ENCODE measurements at regions not wholly inside any gene's neighbourhood (a gene's known extent, or its start where the extent isn't known, plus 50 kb on each side); places are given as distances from the start of the nearest gene placed in this dataset.
"Not testable (repeated sequence)": the region's sequence is repeated elsewhere in the genome, so short reads cannot be mapped to it uniquely, and the experiment has no call there.

DNA sequence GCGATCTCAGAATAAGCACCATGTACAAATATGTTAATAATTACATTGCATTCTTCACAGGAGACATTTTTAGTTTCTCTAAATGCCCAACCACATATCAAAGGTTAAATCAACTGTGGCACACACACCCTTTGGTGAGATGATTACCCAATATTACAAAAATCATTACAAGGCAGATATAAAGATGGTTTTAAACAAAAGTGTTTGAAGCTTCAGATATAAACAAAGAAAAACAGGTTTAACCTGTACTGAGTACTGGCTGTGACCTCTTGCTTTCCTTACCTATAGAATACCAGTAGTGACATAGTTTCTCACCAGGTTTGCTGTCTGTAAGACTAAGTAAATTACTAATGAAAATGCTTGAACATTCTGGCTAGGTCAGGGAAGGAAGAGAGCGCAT is 360.0 kb upstream of the IGFBP3 start:
- H4K20me1 ChIP-seq (ENCODE audit: insufficient read depth, low read length) = no peaks in the 10 kb centered on the region
- H3K27me3 ChIP-seq (ENCODE audit: insufficient read depth, low read length) = no peaks in the 10 kb centered on the region
- H2AFZ ChIP-seq (ENCODE audit: low read length) = no peak overlapping the region
- no peaks in the 10 kb centered on the region for H3K9me3 ChIP-seq (ENCODE audit: low read depth, low read length)
- TF ChIP-seq, protein P1, sequence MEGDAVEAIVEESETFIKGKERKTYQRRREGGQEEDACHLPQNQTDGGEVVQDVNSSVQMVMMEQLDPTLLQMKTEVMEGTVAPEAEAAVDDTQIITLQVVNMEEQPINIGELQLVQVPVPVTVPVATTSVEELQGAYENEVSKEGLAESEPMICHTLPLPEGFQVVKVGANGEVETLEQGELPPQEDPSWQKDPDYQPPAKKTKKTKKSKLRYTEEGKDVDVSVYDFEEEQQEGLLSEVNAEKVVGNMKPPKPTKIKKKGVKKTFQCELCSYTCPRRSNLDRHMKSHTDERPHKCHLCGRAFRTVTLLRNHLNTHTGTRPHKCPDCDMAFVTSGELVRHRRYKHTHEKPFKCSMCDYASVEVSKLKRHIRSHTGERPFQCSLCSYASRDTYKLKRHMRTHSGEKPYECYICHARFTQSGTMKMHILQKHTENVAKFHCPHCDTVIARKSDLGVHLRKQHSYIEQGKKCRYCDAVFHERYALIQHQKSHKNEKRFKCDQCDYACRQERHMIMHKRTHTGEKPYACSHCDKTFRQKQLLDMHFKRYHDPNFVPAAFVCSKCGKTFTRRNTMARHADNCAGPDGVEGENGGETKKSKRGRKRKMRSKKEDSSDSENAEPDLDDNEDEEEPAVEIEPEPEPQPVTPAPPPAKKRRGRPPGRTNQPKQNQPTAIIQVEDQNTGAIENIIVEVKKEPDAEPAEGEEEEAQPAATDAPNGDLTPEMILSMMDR (IDR thresholded peaks at IDR 0.05; ENCODE audit: extremely low read depth, low read depth, low read length) = no peak
- no peaks in the 10 kb centered on the region for H3K79me2 ChIP-seq (ENCODE audit: insufficient read depth, low read length)
- no peak for DNase-seq (ENCODE audit: insufficient read length, low spot score, missing footprints)
- H3K36me3 ChIP-seq (ENCODE audit: insufficient read depth, low read length) = no peaks in the 10 kb centered on the region
- no peak overlapping the region for H3K27ac ChIP-seq (ENCODE audit: low read depth, low read length)
- H3K4me1 ChIP-seq (ENCODE audit: insufficient read depth, low read length) = peaks cover 4% of the 10 kb centered on the region
- no peak overlapping the region for H3K4me2 ChIP-seq (ENCODE audit: insufficient read depth, low read length)
- no peak overlapping the region for H3K4me3 ChIP-seq (ENCODE audit: insufficient read depth, low read length)

DNA sequence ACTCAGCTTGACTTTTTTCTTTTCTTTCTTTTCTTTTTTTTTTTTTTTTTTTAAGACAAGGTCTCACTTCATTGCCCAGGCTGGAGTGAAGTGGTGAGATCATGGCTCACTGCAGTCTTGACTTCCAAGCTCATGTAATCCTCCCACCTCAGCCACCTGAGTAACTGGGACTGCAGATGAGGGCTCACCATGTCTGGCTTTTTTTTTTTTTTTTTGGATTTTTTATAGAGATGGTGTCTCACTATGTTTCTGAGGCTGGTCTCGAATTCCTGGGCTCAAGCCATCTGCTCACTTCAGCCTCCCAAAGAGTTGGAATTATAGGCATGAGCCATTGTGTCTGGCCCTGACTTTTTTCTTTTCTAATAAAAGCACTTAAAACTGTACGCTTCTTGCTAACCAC is 358.2 kb upstream of the IGFBP3 start:
- no peak for DNase-seq (ENCODE audit: insufficient read length, low spot score, missing footprints)
- no peaks in the 10 kb centered on the region for H3K9me3 ChIP-seq (ENCODE audit: low read depth, low read length)
- no peaks in the 10 kb centered on the region for H4K20me1 ChIP-seq (ENCODE audit: insufficient read depth, low read length)
- H3K4me2 ChIP-seq (ENCODE audit: insufficient read depth, low read length) = no peak overlapping the region
- H3K4me3 ChIP-seq (ENCODE audit: insufficient read depth, low read length) = no peak overlapping the region
- no peak overlapping the region for H2AFZ ChIP-seq (ENCODE audit: low read length)
- H3K79me2 ChIP-seq (ENCODE audit: insufficient read depth, low read length) = no peaks in the 10 kb centered on the region
- TF ChIP-seq, protein P1 (IDR thresholded peaks at IDR 0.05; ENCODE audit: extremely low read depth, low read depth, low read length) = no peak
- H3K27me3 ChIP-seq (ENCODE audit: insufficient read depth, low read length) = no peaks in the 10 kb centered on the region
- H3K36me3 ChIP-seq (ENCODE audit: insufficient read depth, low read length) = no peaks in the 10 kb centered on the region
- no peak overlapping the region for H3K27ac ChIP-seq (ENCODE audit: low read depth, low read length)
- H3K4me1 ChIP-seq (ENCODE audit: insufficient read depth, low read length) = peaks cover 4% of the 10 kb centered on the region

DNA sequence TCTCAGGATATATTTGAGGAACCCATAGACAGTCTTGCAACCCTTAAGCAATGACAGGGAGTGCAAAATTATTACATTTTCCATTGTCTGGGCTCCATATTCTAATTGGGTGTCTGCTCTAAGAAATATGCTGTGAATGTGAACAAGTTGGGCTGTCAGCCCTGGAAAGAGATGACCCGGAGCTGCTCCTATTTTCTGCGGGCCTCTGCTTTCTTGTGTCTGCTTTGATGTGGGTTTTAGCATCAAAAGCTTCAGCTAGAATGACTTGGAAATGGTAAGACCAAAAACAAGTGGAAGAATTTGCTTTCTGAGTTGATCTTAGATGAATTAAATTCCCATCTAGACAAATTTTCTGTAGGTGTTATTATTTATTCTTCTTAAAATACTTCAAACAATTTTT is 343.6 kb upstream of the IGFBP3 start:
- H2AFZ ChIP-seq (ENCODE audit: low read length) = no peak overlapping the region
- H3K4me2 ChIP-seq (ENCODE audit: insufficient read depth, low read length) = no peak overlapping the region
- H3K27ac ChIP-seq (ENCODE audit: low read depth, low read length) = no peak overlapping the region
- H4K20me1 ChIP-seq (ENCODE audit: insufficient read depth, low read length) = no peaks in the 10 kb centered on the region
- TF ChIP-seq, protein P1 (IDR thresholded peaks at IDR 0.05; ENCODE audit: extremely low read depth, low read depth, low read length) = no peak
- H3K4me1 ChIP-seq (ENCODE audit: insufficient read depth, low read length) = no peaks in the 10 kb centered on the region
- H3K4me3 ChIP-seq (ENCODE audit: insufficient read depth, low read length) = no peak overlapping the region
- no peak for DNase-seq (ENCODE audit: insufficient read length, low spot score, missing footprints)
- H3K36me3 ChIP-seq (ENCODE audit: insufficient read depth, low read length) = no peaks in the 10 kb centered on the region
- H3K9me3 ChIP-seq (ENCODE audit: low read depth, low read length) = peaks cover 2% of the 10 kb centered on the region
- no peaks in the 10 kb centered on the region for H3K79me2 ChIP-seq (ENCODE audit: insufficient read depth, low read length)
- no peaks in the 10 kb centered on the region for H3K27me3 ChIP-seq (ENCODE audit: insufficient read depth, low read length)

DNA sequence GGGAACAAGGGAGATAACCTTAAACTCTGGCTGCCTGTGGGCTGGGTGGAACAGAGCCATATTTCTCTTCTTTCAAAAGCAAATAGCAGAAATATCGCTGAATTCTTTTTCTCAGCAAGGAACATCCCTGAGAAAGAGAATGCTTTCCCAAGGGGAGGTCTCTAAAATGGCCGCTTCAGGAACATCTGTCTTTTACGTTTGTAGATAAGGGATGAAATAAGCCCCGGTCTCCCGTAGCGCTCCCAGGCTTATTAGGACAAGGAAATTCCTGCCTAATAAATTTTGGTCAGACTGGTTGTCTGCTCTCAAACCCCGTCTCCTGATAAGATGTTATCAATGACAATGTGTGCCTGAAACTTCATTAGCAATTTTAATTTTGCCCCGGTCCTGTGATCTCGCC is 340.6 kb upstream of the IGFBP3 start:
- not testable (repeated sequence) for H2AFZ ChIP-seq (ENCODE audit: low read length); H3K27ac ChIP-seq (ENCODE audit: low read depth, low read length); H4K20me1 ChIP-seq (ENCODE audit: insufficient read depth, low read length); H3K4me3 ChIP-seq (ENCODE audit: insufficient read depth, low read length); H3K4me2 ChIP-seq (ENCODE audit: insufficient read depth, low read length); H3K79me2 ChIP-seq (ENCODE audit: insufficient read depth, low read length); H3K27me3 ChIP-seq (ENCODE audit: insufficient read depth, low read length); H3K9me3 ChIP-seq (ENCODE audit: low read depth, low read length); DNase-seq (ENCODE audit: insufficient read length, low spot score, missing footprints); H3K36me3 ChIP-seq (ENCODE audit: insufficient read depth, low read length)
- peaks cover 11% of the 10 kb centered on the region for H3K4me1 ChIP-seq (ENCODE audit: insufficient read depth, low read length)

Measured in osteoblast (primary cell).